HG02798 (cell line): ENCODE measurements at regions not wholly inside any gene's neighbourhood (a gene's known extent, or its start where the extent isn't known, plus 50 kb on each side); places are given as distances from the start of the nearest gene placed in this dataset.

Experiments used
- ATAC-seq: cut with Tn5 transposase; IDR thresholded peaks from one replicate; pipeline ENCODE4 v1.9.1; 2021; ENCODE audit warnings: mild to moderate bottlenecking; ENCODE audit not compliant: unreplicated experiment, poor library complexity

- ATAC-seq = no peak
Measured at GRCh38 chr12:97313471-97314190, 149.0 kb upstream of the RMST start.

- ATAC-seq = no peak
Measured at GRCh38 chr12:97316321-97316720, 146.3 kb upstream of the RMST start.

- ATAC-seq = no peak
Measured at GRCh38 chr12:97321621-97322020, 141.0 kb upstream of the RMST start.

- ATAC-seq = no peak
Measured at GRCh38 chr12:97322388-97322787, 140.2 kb upstream of the RMST start.

- ATAC-seq = no peak
Measured at GRCh38 chr12:97323154-97323553, 139.4 kb upstream of the RMST start.

GRCh38 chr12:97324471-97324870 is 138.1 kb upstream of the RMST start:
- ATAC-seq = no peak

- no peak for ATAC-seq
Measured at GRCh38 chr12:97335115-97335514, 127.5 kb upstream of the RMST start.

- ATAC-seq = no peak
Measured at GRCh38 chr12:97336900-97337751, 125.5 kb upstream of the RMST start.

- ATAC-seq = no peak
Measured at GRCh38 chr12:97342130-97342529, 120.5 kb upstream of the RMST start.

GRCh38 chr12:97347956-97348355 is 114.6 kb upstream of the RMST start:
- no peak for ATAC-seq

- no peak for ATAC-seq
Measured at GRCh38 chr12:97358361-97358760, 104.2 kb upstream of the RMST start.

- ATAC-seq = no peak
Measured at GRCh38 chr12:97359021-97359690, 103.4 kb upstream of the RMST start.

GRCh38 chr12:97363693-97364092 is 98.9 kb upstream of the RMST start:
- no peak for ATAC-seq

GRCh38 chr12:97368462-97369163 is 94.0 kb upstream of the RMST start:
- no peak for ATAC-seq

GRCh38 chr12:97375310-97375709 is 87.3 kb upstream of the RMST start:
- ATAC-seq = no peak

GRCh38 chr12:97380440-97380839 is 82.2 kb upstream of the RMST start:
- no peak for ATAC-seq

GRCh38 chr12:97385121-97385520 is 77.5 kb upstream of the RMST start:
- no peak for ATAC-seq

- ATAC-seq = no peak
Measured at GRCh38 chr12:97386133-97386581, 76.4 kb upstream of the RMST start.

GRCh38 chr12:97387844-97388243 is 74.8 kb upstream of the RMST start:
- ATAC-seq = no peak

- no peak for ATAC-seq
Measured at GRCh38 chr12:97394657-97395056, 67.9 kb upstream of the RMST start.
